Calu3 (cell line): ENCODE measurements at regions not wholly inside any gene's neighbourhood (a gene's known extent, or its start where the extent isn't known, plus 50 kb on each side); places are given as distances from the start of the nearest gene placed in this dataset.

Experiments
- BruUV-seq: library from RNA; stranded (reverse); fragments of 400-500 nt; replicated peaks from 2 replicates; lab custom pipeline; 2021; lab: Mats Ljungman, UMichigan
- CTCF ChIA-PET: fragments of 300-600 bp; sonication (Branson Sonifier 250); formaldehyde crosslinking; loops from one replicate; lab custom pipeline; 2022; ENCODE audit warnings: antibody characterized with exemption; lab: Charles Lee
- DNase-seq: peaks from one replicate; pipeline ENCODE4 v3.0.0; 2022
- H3K27ac Mint-ChIP-seq: one replicate; pipeline ENCODE4 v1.8.0; 2022; ENCODE audit warnings: mixed read lengths; ENCODE audit not compliant: unreplicated experiment
- H3K27me3 Mint-ChIP-seq: one replicate; pipeline ENCODE4 v1.8.0; 2022; ENCODE audit warnings: mixed read lengths; ENCODE audit not compliant: unreplicated experiment
- H3K36me3 Mint-ChIP-seq: one replicate; pipeline ENCODE4 v1.8.0; 2022; ENCODE audit warnings: mild to moderate bottlenecking, moderate library complexity, mixed read lengths; ENCODE audit not compliant: insufficient read depth, unreplicated experiment
- H3K4me1 Mint-ChIP-seq: one replicate; pipeline ENCODE4 v1.8.0; 2022; ENCODE audit warnings: mild to moderate bottlenecking, low read depth, mixed read lengths; ENCODE audit not compliant: unreplicated experiment
- H3K4me3 Mint-ChIP-seq: one replicate; pipeline ENCODE4 v1.8.0; 2022; ENCODE audit warnings: mild to moderate bottlenecking, low read depth, moderate library complexity, mixed read lengths; ENCODE audit not compliant: unreplicated experiment
- H3K9me3 Mint-ChIP-seq: one replicate; pipeline ENCODE4 v1.8.0; 2022; ENCODE audit warnings: low read depth, mixed read lengths; ENCODE audit not compliant: unreplicated experiment
- intact Hi-C: fragments of 100-400 bp; cut with micrococcal nuclease; formaldehyde crosslinking; loops from one replicate; pipeline ENCODE4 v1.10.0; 2022; ENCODE audit not compliant: unreplicated experiment
- TF ChIP-seq, protein P1 (sequence below): fragments of 200-600 bp; IDR thresholded peaks from one replicate; pipeline ENCODE4 v1.8.0; 2022; ENCODE audit warnings: antibody characterized with exemption; ENCODE audit not compliant: unreplicated experiment

DNA sequence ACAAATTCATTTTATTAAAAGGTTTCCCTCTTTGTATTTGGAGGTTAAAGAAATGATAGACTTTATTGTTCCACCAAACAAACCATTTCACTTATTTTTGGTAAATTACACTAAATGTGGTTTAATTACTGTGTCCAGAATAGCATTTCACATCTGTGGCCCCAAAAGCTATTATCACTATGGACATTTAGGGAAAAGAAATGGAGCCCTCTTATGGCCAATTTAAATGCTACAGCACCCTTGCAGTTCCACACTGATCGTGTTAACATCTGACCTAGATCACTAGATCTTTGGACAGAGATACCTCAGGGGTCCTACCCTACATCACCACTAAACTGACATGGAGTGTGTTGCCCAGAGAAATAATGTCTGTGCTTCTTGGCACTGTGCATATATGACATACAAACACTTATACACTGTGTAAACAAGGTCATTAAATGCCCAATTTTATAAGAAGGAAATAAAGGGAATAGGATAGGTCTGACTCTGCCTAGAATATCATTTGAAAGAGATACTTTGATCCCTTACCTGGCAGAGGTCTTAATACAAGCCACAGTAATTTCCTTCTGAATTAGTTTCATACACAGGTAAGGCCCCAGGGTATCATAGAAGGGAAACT is 163.9 kb downstream of the KDR start:
- intact Hi-C loops = loop anchor here (2.0 to 10.0 kb wide), 4 partner anchors 107 to 639 kb away; no protein-coding TSS in a partner anchor

DNA sequence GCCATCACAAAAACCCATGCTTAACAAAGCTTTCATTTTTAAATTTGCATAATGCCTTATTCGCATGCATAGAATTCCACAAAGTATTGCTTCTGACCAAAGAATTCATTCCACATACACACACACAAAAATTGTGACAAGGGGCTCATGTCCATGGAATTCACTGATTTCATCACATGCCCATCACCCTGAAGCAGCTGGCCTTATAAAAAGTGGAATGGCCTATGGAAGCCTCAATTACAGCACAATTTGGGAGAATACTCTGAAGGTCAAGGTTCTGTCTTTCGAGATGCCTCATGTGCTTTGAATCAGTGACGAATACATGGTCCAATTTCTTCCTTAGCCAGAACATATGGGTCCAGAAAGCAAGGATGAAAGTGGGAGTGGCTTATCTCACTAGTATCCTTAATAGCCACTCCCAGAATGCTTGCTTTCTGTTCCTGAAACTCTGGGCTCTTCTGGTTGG is 165.7 kb downstream of the KDR start:
- no peaks in the 10 kb centered on the region for H3K27me3 Mint-ChIP-seq
- TF ChIP-seq, protein P1, sequence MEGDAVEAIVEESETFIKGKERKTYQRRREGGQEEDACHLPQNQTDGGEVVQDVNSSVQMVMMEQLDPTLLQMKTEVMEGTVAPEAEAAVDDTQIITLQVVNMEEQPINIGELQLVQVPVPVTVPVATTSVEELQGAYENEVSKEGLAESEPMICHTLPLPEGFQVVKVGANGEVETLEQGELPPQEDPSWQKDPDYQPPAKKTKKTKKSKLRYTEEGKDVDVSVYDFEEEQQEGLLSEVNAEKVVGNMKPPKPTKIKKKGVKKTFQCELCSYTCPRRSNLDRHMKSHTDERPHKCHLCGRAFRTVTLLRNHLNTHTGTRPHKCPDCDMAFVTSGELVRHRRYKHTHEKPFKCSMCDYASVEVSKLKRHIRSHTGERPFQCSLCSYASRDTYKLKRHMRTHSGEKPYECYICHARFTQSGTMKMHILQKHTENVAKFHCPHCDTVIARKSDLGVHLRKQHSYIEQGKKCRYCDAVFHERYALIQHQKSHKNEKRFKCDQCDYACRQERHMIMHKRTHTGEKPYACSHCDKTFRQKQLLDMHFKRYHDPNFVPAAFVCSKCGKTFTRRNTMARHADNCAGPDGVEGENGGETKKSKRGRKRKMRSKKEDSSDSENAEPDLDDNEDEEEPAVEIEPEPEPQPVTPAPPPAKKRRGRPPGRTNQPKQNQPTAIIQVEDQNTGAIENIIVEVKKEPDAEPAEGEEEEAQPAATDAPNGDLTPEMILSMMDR = no peak
- H3K9me3 Mint-ChIP-seq = no peaks in the 10 kb centered on the region
- intact Hi-C loops = loop anchor here (2.0 to 10.0 kb wide), 4 partner anchors 105 to 637 kb away; no protein-coding TSS in a partner anchor
- no peaks in the 10 kb centered on the region for H3K4me1 Mint-ChIP-seq
- H3K27ac Mint-ChIP-seq = no peak overlapping the region
- BruUV-seq = no TSS peak
- H3K4me3 Mint-ChIP-seq = no peak overlapping the region
- no peaks in the 10 kb centered on the region for H3K36me3 Mint-ChIP-seq
- CTCF ChIA-PET = no interaction called here
- no peak for DNase-seq

More for the DNA sequence above, 163.9 kb downstream of the KDR start:
- Mint-ChIP-seq H3K4me1 (no peaks in the 10 kb centered on the region), H3K36me3 (no peaks in the 10 kb centered on the region), H3K9me3 (no peaks in the 10 kb centered on the region), H3K27me3 (peaks cover 11% of the 10 kb centered on the region), H3K27ac (no peak overlapping the region), H3K4me3 (no peak overlapping the region)
- TF ChIP-seq, protein P1 = peak; percentile 44
- CTCF ChIA-PET = interaction anchor here (0.6 to 1.4 kb wide), 3 partner anchors 31 to 302 kb away, joined by 3 read pairs; no protein-coding TSS in a partner anchor
- BruUV-seq = no TSS peak
- peak; percentile 12 for DNase-seq

DNA sequence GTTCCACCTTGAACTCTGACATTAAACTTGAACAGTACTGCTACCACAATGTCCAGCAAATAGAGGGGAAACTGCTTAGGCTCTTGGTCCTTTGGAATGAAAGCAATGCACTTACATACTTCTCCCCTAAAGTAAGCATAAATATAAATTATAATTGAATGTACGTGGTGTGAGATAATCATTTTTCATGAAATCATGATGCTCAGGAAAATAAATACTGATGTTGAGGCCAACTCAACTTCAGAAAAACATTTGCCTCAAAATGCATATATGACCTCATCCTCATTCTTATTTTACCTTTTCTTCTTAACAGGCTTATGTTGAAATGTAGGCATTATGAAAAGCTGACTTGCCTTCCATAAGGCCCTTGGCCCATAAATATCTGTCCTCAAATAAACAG is 166.3 kb downstream of the KDR start:
- Mint-ChIP-seq H3K27ac (no peak overlapping the region), H3K9me3 (no peaks in the 10 kb centered on the region), H3K4me3 (no peak overlapping the region), H3K4me1 (no peaks in the 10 kb centered on the region), H3K27me3 (no peaks in the 10 kb centered on the region), H3K36me3 (no peaks in the 10 kb centered on the region)
- DNase-seq = no peak
- TF ChIP-seq, protein P1 = no peak
- BruUV-seq = no TSS peak
- intact Hi-C loops = no loop called here
- CTCF ChIA-PET = no interaction called here

DNA sequence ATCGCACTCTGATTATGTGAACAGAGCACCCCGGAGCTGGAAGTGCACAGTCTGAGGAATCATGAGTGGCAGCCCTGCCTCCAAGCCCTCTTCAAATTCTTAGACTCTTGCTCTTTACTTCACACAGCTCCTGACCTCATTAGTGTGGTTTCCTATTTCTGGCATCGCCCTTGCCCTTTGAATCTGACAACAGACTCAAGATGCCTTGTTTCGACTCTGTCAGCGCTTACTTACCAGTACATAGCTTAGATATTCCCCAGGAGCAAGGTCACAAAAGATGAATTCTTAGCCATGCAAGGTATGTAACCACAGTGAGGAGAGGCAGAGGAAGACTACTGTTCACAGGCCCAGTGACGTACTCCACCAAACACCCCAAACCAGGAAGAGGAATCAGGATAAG is 167.2 kb downstream of the KDR start:
- TF ChIP-seq, protein P1 = no peak
- CTCF ChIA-PET = no interaction called here
- no peak overlapping the region for H3K27ac Mint-ChIP-seq
- H3K36me3 Mint-ChIP-seq = no peaks in the 10 kb centered on the region
- no peak for DNase-seq
- no peaks in the 10 kb centered on the region for H3K27me3 Mint-ChIP-seq
- H3K4me1 Mint-ChIP-seq = no peaks in the 10 kb centered on the region
- BruUV-seq = no TSS peak
- no peaks in the 10 kb centered on the region for H3K9me3 Mint-ChIP-seq
- intact Hi-C loops = no loop called here
- no peak overlapping the region for H3K4me3 Mint-ChIP-seq
